Fibroblast of the aortic adventitia (primary cell): ENCODE measurements at regions not wholly inside any gene's neighbourhood (a gene's known extent, or its start where the extent isn't known, plus 50 kb on each side); places are given as distances from the start of the nearest gene placed in this dataset.

Experiments used
- DNase-seq: peaks from one replicate; pipeline ENCODE4 v3.0.0-alpha.2; 2010; ENCODE audit warnings: low read depth
- H3K4me3 ChIP-seq: 2 replicates; pipeline ENCODE4 v1.5.1; 2011; ENCODE audit warnings: low read depth, mild to moderate bottlenecking, control low read depth, low read length, moderate library complexity
- TF ChIP-seq, protein P1 (sequence below): IDR thresholded peaks from 2 replicates; pipeline ENCODE4 v1.5.1; 2011; ENCODE audit warnings: mild to moderate bottlenecking, low read length, control low read depth, inconsistent platforms; ENCODE audit not compliant: insufficient read depth

DNA sequence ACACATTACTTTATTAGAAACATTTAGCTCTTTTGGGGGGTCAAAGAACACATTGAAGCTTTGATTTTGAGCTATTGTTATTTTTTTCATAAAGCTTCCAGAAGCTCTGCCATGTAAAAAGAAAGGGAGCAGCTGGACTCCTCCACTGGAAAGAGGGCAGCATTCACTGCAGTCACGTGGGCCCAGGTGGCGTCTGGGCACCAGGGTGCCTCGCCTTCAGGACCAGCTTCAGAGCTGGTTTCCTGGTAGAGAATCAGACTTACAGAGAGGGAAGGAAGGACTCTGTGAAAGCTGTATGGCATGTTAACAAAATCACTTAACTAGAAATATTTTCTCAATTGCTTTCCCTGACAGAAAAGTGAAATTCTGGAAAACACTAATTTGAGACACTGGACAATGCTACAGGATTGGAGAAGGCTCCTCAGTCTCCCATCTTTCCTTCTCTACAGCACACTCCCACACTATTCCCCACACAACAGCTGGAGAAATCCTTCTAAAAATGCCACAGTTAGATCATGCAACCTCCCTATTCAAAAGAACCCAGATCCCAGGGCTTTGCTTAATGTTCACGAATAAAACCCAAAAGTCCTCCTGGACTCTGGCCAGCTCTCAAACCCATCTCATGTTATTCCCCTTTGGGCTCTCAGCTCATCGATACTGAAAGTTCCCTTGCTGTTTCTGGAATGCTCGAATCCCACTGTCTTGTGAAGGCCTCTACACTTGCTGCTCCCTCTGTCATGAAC lies 83.2 kb downstream of the NFKBIZ start:
- H3K4me3 ChIP-seq = no peak overlapping the region
- TF ChIP-seq, protein P1, sequence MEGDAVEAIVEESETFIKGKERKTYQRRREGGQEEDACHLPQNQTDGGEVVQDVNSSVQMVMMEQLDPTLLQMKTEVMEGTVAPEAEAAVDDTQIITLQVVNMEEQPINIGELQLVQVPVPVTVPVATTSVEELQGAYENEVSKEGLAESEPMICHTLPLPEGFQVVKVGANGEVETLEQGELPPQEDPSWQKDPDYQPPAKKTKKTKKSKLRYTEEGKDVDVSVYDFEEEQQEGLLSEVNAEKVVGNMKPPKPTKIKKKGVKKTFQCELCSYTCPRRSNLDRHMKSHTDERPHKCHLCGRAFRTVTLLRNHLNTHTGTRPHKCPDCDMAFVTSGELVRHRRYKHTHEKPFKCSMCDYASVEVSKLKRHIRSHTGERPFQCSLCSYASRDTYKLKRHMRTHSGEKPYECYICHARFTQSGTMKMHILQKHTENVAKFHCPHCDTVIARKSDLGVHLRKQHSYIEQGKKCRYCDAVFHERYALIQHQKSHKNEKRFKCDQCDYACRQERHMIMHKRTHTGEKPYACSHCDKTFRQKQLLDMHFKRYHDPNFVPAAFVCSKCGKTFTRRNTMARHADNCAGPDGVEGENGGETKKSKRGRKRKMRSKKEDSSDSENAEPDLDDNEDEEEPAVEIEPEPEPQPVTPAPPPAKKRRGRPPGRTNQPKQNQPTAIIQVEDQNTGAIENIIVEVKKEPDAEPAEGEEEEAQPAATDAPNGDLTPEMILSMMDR = no peak
- no peak for DNase-seq

DNA sequence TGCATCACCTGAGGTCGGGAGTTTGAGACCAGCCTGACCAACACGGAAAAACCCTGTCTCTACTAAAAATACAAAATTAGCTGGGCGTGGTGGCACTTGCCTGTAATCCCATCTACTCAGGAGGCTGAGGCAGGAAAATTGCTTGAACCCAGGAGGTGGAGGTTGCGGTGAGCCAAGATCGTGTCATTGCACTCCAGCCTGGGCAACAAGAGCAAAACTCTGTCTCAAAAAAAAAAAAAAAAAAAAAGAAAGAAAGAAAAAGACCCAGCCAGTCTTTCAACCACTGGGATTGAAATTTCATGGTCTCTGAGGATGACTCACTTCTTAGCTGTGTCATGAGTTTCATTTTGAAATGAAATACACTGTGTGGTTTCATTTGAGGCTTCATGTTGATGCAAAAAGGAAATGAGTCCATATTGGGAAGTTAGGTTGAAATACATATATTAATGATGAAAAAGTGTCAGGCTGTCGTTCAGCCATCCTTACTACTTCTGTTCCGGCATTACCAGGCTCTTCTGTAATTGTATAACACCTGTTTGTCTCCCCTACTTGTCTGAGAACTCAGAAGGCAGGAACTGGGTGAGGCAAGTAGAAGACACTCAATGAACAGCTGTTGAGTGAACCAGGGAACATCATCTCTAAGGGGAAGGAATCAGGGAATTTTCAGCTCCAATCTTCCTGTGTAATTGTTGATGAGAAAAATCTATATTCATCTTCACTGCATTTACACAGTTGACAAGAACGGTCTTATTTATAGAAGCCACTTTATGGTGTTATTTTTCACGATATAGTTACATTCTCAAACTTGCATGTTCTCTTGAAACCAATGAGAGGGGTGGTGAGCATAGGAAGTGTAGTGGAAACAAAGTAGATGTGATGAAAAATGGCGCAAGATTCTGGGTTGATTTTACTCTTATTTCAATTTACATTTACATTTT lies 87.4 kb downstream of the NFKBIZ start:
- TF ChIP-seq, protein P1 = no peak
- no peak overlapping the region for H3K4me3 ChIP-seq
- peak; percentile 92 for DNase-seq

- no peak overlapping the region for H3K4me3 ChIP-seq
- TF ChIP-seq, protein P1 = no peak
- no peak for DNase-seq
Observed at GRCh38 chr3:101938262-101938847, 89.0 kb downstream of the NFKBIZ start.

DNA sequence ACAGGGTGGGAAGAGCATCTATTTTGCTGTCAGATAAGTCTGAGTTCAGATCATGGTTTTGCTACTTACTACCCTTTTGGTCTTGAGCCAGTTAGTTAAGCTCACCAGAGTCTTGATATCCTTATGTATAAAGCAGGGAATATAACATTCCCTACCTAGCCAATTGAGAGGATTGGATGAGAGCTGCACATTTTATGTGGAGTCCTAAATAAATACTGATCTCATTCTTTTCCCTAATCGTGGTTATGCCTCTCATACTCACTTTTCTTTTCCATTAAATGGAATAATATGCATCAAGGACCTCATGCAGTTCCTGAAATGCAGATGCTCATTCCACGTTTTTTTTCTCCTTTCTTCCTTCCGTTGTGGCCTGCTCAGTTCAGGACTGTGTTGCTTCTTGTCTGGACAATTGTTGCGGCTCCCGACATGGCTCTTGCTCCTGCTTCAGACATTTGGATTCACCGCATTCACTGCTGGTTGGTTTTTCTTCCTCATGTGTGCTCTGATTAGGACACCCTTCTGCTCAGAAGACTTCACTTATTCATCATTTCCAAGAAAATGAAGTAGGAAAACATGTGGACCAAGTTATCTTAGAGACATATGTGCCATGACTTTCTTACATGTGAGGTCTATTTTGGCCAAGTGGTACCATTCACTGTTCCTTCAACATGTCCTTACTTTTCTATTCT lies 90.2 kb downstream of the NFKBIZ start:
- no peak overlapping the region for H3K4me3 ChIP-seq
- no peak for DNase-seq
- TF ChIP-seq, protein P1 = no peak

GRCh38 chr3:101940521-101941317 lies 91.4 kb downstream of the NFKBIZ start:
- TF ChIP-seq, protein P1 = no peak
- no peak overlapping the region for H3K4me3 ChIP-seq
- peak; percentile 99 for DNase-seq
